IMR-90 (cell line): ENCODE measurements at regions not wholly inside any gene's neighbourhood (a gene's known extent, or its start where the extent isn't known, plus 50 kb on each side); places are given as distances from the start of the nearest gene placed in this dataset.

Experiments
- CTCF ChIP-seq: conservative IDR thresholded peaks from 2 replicates; pipeline ENCODE4 v1.5.1; 2012; ENCODE audit warnings: mild to moderate bottlenecking, low read depth, low read length, improper control_type of control experiment
- ELK1 ChIP-seq: fragments of 150-350 bp; IDR thresholded peaks from 2 replicates; pipeline ENCODE4 v1.6.1; 2016; ENCODE audit warnings: low read depth, mild to moderate bottlenecking, low read length, moderate library complexity, borderline replicate concordance
- POLR2A ChIP-seq: IDR thresholded peaks from 2 replicates; pipeline ENCODE4 v1.6.1; 2012; ENCODE audit warnings: mild to moderate bottlenecking, low read depth, low read length
- RAD21 ChIP-seq: IDR thresholded peaks from 2 replicates; pipeline ENCODE4 v1.6.1; 2012; ENCODE audit warnings: low read length, improper control_type of control experiment

GRCh38 chr11:134853992-134854991 lies 442.2 kb upstream of the B3GAT1 start:
- TF ChIP-seq CTCF, result no peak
- TF ChIP-seq POLR2A, result no peak
- TF ChIP-seq RAD21, result no peak
- TF ChIP-seq ELK1, result no peak
